ENCODE measurements at regions not wholly inside any gene's neighbourhood (a gene's known extent, or its start where the extent isn't known, plus 50 kb on each side); places are given as distances from the start of the nearest gene placed in this dataset.
A peak's percentile ranks its signal among the peaks of the same experiment; 100 is the strongest.

GRCh38 chr12:100675432-100675831 lies 101.9 kb downstream of the GAS2L3 start:
- DNase-seq (ENCODE audit: low spot score), result peak; percentile 69

GRCh38 chr12:100681074-100681473 lies 107.6 kb downstream of the GAS2L3 start:
- no peak for DNase-seq (ENCODE audit: low spot score)

- DNase-seq (ENCODE audit: low spot score), result no peak
Observed at GRCh38 chr12:100682178-100682577, 108.7 kb downstream of the GAS2L3 start.

- DNase-seq (ENCODE audit: low spot score), result no peak
Observed at GRCh38 chr12:100687686-100688085, 106.9 kb upstream of the ANO4 start.

- DNase-seq (ENCODE audit: low spot score), result no peak
Observed at GRCh38 chr12:100688451-100688864, 106.1 kb upstream of the ANO4 start.

GRCh38 chr12:100692502-100692901 lies 102.1 kb upstream of the ANO4 start:
- DNase-seq (ENCODE audit: low spot score), result no peak

- no peak for DNase-seq (ENCODE audit: low spot score)
Observed at GRCh38 chr12:100698518-100698917, 96.1 kb upstream of the ANO4 start.

- DNase-seq (ENCODE audit: low spot score), result no peak
Observed at GRCh38 chr12:100699209-100699608, 95.4 kb upstream of the ANO4 start.

- no peak for DNase-seq (ENCODE audit: low spot score)
Observed at GRCh38 chr12:100703337-100703736, 91.2 kb upstream of the ANO4 start.

GRCh38 chr12:100703868-100704267 lies 90.7 kb upstream of the ANO4 start:
- no peak for DNase-seq (ENCODE audit: low spot score)

GRCh38 chr12:100706033-100706432 lies 88.5 kb upstream of the ANO4 start:
- DNase-seq (ENCODE audit: low spot score), result peak; percentile 46

GRCh38 chr12:100708591-100708990 lies 86.0 kb upstream of the ANO4 start:
- no peak for DNase-seq (ENCODE audit: low spot score)

- no peak for DNase-seq (ENCODE audit: low spot score)
Observed at GRCh38 chr12:100715976-100716944, 78.3 kb upstream of the ANO4 start.

- no peak for DNase-seq (ENCODE audit: low spot score)
Observed at GRCh38 chr12:100716945-100717732, 77.4 kb upstream of the ANO4 start.

- DNase-seq (ENCODE audit: low spot score), result no peak
Observed at GRCh38 chr12:100717733-100718067, 76.9 kb upstream of the ANO4 start.

- DNase-seq (ENCODE audit: low spot score), result no peak
Observed at GRCh38 chr12:100718187-100718586, 76.4 kb upstream of the ANO4 start.

- DNase-seq (ENCODE audit: low spot score), result no peak
Observed at GRCh38 chr12:100720016-100720654, 74.4 kb upstream of the ANO4 start.

- DNase-seq (ENCODE audit: low spot score), result no peak
Observed at GRCh38 chr12:100721169-100721568, 73.4 kb upstream of the ANO4 start.

GRCh38 chr12:100724071-100724470 lies 70.5 kb upstream of the ANO4 start:
- DNase-seq (ENCODE audit: low spot score), result no peak

- peak; percentile 36 for DNase-seq (ENCODE audit: low spot score)
Observed at GRCh38 chr12:100733817-100734593, 60.6 kb upstream of the ANO4 start.

- DNase-seq (ENCODE audit: low spot score), result no peak
Observed at GRCh38 chr12:100737168-100737567, 57.4 kb upstream of the ANO4 start.

GRCh38 chr12:100738086-100738485 lies 56.5 kb upstream of the ANO4 start:
- no peak for DNase-seq (ENCODE audit: low spot score)

All from kidney capillary endothelial cell (primary cell).